ENCODE measurements at regions not wholly inside any gene's neighbourhood (a gene's known extent, or its start where the extent isn't known, plus 50 kb on each side); places are given as distances from the start of the nearest gene placed in this dataset.
"Not testable (repeated sequence)": the region's sequence is repeated elsewhere in the genome, so short reads cannot be mapped to it uniquely, and the experiment has no call there.

- peaks cover 11% of the 10 kb centered on the region; the same call in 2 of the 3 replicates for H3K9me3 ChIP-seq
- ATAC-seq; FAIRE-seq; H3K4me3 ChIP-seq; DNase-seq (ENCODE audit: low read depth in 1 of 2, low spot score in 1 of 2); H3K4me2 ChIP-seq; POLR2A ChIA-PET: not testable (repeated sequence)
- CTCF ChIA-PET, result interaction anchor here (1.1 to 1.4 kb wide), 2 partner anchors 15 to 63 kb away, joined by 3 read pairs; no protein-coding TSS in a partner anchor
- peaks cover 26% of the 10 kb centered on the region for H3K4me1 ChIP-seq
- H3K27ac ChIP-seq, result peak overlapping the region in 1 of 2 experiments; percentile 30; a peak in 1 of 6 replicates
- TF ChIP-seq ZFP36 (IDR thresholded peaks at IDR 0.05; ENCODE audit: borderline replicate concordance, partially characterized antibody), result peak; percentile 62
Observed at GRCh38 chr16:88311860-88312259, 70.9 kb upstream of the ZNF469 start.

- WGBS (ENCODE audit: missing lambda C conversion rate), result 85% methylated on average over 10 of the region's 10 CpGs
- CTCF ChIA-PET, result interaction anchor here (1.2 to 1.4 kb wide), 2 partner anchors 16 to 25 kb away, joined by 3 read pairs; no protein-coding TSS in a partner anchor
- no peak for FAIRE-seq
- no peak for ATAC-seq
- TF ChIP-seq PHF8 (IDR thresholded peaks at IDR 0.05; ENCODE audit: borderline replicate concordance, low read depth), result no peak
- no peak for TF ChIP-seq CHD4 (IDR thresholded peaks at IDR 0.05; ENCODE audit: borderline replicate concordance)
- no peak overlapping the region for H3K4me2 ChIP-seq
- peaks cover 11% of the 10 kb centered on the region; the same call in 2 of the 3 replicates for H3K9me3 ChIP-seq
- H3K4me1 ChIP-seq, result peaks cover 23% of the 10 kb centered on the region
- no peak overlapping the region for H3K4me3 ChIP-seq
- H3K27ac ChIP-seq, result peak overlapping the region in 1 of 2 experiments; percentile 42; a peak in 1 of 6 replicates
- no peak for DNase-seq (ENCODE audit: low read depth in 1 of 2, low spot score in 1 of 2)
- POLR2A ChIA-PET, result no interaction called here
Observed at GRCh38 chr16:88312732-88313131, 70.0 kb upstream of the ZNF469 start.

GRCh38 chr16:88314991-88315542 lies 67.7 kb upstream of the ZNF469 start:
- no peak for ATAC-seq

GRCh38 chr16:88315543-88316105 lies 67.1 kb upstream of the ZNF469 start:
- POLR2A ChIA-PET, result interaction anchor here (0.7 kb wide), 1 partner anchor 17 kb away, joined by 3 read pairs; no protein-coding TSS in a partner anchor
- DNase-seq (ENCODE audit: low read depth in 1 of 2, low spot score in 1 of 2), result peak; percentile 75 to 78
- Histone ChIP-seq H3K4me1 (peaks cover 16% of the 10 kb centered on the region), H3K27ac (peak overlapping the region; percentile 80 to 93), H3K9me3 (peaks cover 11% of the 10 kb centered on the region), H3K4me2 (peak overlapping the region; percentile 59), H3K4me3 (no peak overlapping the region)
- TF ChIP-seq ZNF302 (CRISPR knock-in tag; IDR thresholded peaks at IDR 0.05), result 0 out of 2 replicates have a peak, but pooled peaks have one; percentile 48
- 0 out of 2 replicates have a peak, but pooled peaks have one; percentile 13 for TF ChIP-seq BHLHE40 (IDR thresholded peaks at IDR 0.05; ENCODE audit: low read depth, low read length)
- peak; percentile 72 for TF ChIP-seq MAX (IDR thresholded peaks at IDR 0.05)
- no peak for TF ChIP-seq CBX8 (IDR thresholded peaks at IDR 0.05)
- peak; percentile 23 for TF ChIP-seq MAFK (IDR thresholded peaks at IDR 0.05; ENCODE audit: partially characterized antibody)
- TF ChIP-seq EHF (CRISPR knock-in tag; IDR thresholded peaks at IDR 0.05), result 0 out of 2 replicates have a peak, but pooled peaks have one; percentile 55
- no peak for TF ChIP-seq FOSB (CRISPR knock-in tag; IDR thresholded peaks at IDR 0.05)
- peak; percentile 75; the same call in 1 of the 2 replicates for TF ChIP-seq ATOH8 (CRISPR knock-in tag; IDR thresholded peaks at IDR 0.05; ENCODE audit: low read depth)
- TF ChIP-seq FOSL2 (IDR thresholded peaks at IDR 0.05), result no peak
- peak; percentile 81 for TF ChIP-seq FOSL2 (CRISPR knock-in tag; IDR thresholded peaks at IDR 0.05)
- ATAC-seq, result peak; percentile 87 to 92
- no peak for FAIRE-seq
- 31% methylated on average over 8 of the region's 20 CpGs for WGBS (ENCODE audit: missing lambda C conversion rate)
- CTCF ChIA-PET, result interaction anchor here (0.8 to 1.6 kb wide), 3 partner anchors 11 to 28 kb away, joined by 3 to 5 read pairs (median 4); no protein-coding TSS in a partner anchor

More at GRCh38 chr16:88314991-88315542, 67.7 kb upstream of the ZNF469 start:
- no peak overlapping the region for H3K4me3 ChIP-seq
- peaks cover 19% of the 10 kb centered on the region for H3K4me1 ChIP-seq
- FAIRE-seq (no peak), DNase-seq (ENCODE audit: low read depth in 1 of 2, low spot score in 1 of 2) (no peak)
- WGBS (ENCODE audit: missing lambda C conversion rate), result 90% methylated on average over 16 of the region's 16 CpGs
- TF ChIP-seq FOSL2 (IDR thresholded peaks at IDR 0.05), result no peak
- no peak for TF ChIP-seq FOSL2 (CRISPR knock-in tag; IDR thresholded peaks at IDR 0.05)
- no peak for TF ChIP-seq POLR2AphosphoS2 (conservative IDR thresholded peaks at IDR 0.05; ENCODE audit: low read length)
- no peak for TF ChIP-seq BHLHE40 (IDR thresholded peaks at IDR 0.05; ENCODE audit: low read depth, low read length)
- no peak for TF ChIP-seq GATA3 (IDR thresholded peaks at IDR 0.05; ENCODE audit: borderline replicate concordance)
- no peak for TF ChIP-seq CHD4 (IDR thresholded peaks at IDR 0.05; ENCODE audit: borderline replicate concordance)
- CTCF ChIA-PET, result interaction anchor here (0.8 to 1.6 kb wide), 2 partner anchors 10 to 14 kb away, joined by 3 to 5 read pairs; no protein-coding TSS in a partner anchor
- peak overlapping the region; percentile 80 to 93 for H3K27ac ChIP-seq
- POLR2A ChIA-PET, result interaction anchor here (0.7 kb wide), 1 partner anchor 17 kb away, joined by 3 read pairs; no protein-coding TSS in a partner anchor
- H3K4me2 ChIP-seq, result peak overlapping the region; percentile 59
- peaks cover 11% of the 10 kb centered on the region; the same call in 2 of the 3 replicates for H3K9me3 ChIP-seq
